ENCODE measurements at regions not wholly inside any gene's neighbourhood (a gene's known extent, or its start where the extent isn't known, plus 50 kb on each side); places are given as distances from the start of the nearest gene placed in this dataset.
"Not testable (repeated sequence)": the region's sequence is repeated elsewhere in the genome, so short reads cannot be mapped to it uniquely, and the experiment has no call there.

DNA sequence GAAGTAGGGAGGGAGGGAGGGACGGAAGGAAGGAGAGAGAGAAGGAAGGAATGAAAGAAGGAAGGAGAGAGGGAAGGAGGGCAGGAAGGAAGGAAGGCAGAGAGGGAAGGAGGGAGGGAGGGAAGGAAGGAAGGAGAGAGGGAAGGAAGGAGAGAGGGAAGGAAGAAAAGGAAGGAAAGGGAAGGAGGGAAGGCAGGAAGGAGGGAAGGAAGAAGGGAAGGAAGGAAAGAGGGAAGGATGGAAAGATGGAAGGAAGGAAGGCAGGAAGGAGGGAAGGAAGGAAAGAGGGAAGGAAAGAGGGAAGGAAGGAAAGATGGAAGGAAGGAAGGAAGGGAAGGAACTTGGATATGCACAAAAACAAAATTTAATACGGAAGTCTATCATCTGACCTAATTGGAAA lies 844.5 kb upstream of the DEFB115 start:
- no peak for DNase-seq (ENCODE audit: low read depth, low spot score)
- H3K4me3 ChIP-seq (replicated peaks in 1 of 3; ENCODE audit: insufficient read depth in 1 of 3, low read depth in 1 of 3, low read length in 3 of 3), result no peak overlapping the region
- H3K27me3 ChIP-seq (ENCODE audit: control insufficient read depth in 2 of 2, insufficient read depth in 2 of 2, low read length in 2 of 2), result no peaks in the 10 kb centered on the region
- H3K9me1 ChIP-seq (replicated peaks; ENCODE audit: control insufficient read depth, extremely low read depth, insufficient read depth, low read length), result no peaks in the 10 kb centered on the region
- no peak for FAIRE-seq
- no peak overlapping the region for H2AFZ ChIP-seq (ENCODE audit: low read depth, low read length)
- no peaks in the 10 kb centered on the region for H3K9me3 ChIP-seq (replicated peaks; ENCODE audit: control insufficient read depth, insufficient read depth, low read length)
- POLR2A ChIA-PET, result no interaction called here
- TF ChIP-seq, protein P1, sequence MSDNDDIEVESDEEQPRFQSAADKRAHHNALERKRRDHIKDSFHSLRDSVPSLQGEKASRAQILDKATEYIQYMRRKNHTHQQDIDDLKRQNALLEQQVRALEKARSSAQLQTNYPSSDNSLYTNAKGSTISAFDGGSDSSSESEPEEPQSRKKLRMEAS (IDR thresholded peaks at IDR 0.05; ENCODE audit: insufficient read depth, insufficient read length), result no peak
- TF ChIP-seq EZH2 (IDR thresholded peaks at IDR 0.05; ENCODE audit: borderline replicate concordance, low read depth, low read length, severe bottlenecking), result no peak
- no peak for TF ChIP-seq GATA2 (IDR thresholded peaks at IDR 0.05; ENCODE audit: insufficient read depth, insufficient read length, low read depth, low read length)
- TF ChIP-seq MYC (IDR thresholded peaks at IDR 0.05; ENCODE audit: low read depth, low read length), result no peak
- TF ChIP-seq POLR2AphosphoS5 (IDR thresholded peaks at IDR 0.05; ENCODE audit: insufficient read depth, low read depth, low read length), result no peak
- TF ChIP-seq, protein P2, sequence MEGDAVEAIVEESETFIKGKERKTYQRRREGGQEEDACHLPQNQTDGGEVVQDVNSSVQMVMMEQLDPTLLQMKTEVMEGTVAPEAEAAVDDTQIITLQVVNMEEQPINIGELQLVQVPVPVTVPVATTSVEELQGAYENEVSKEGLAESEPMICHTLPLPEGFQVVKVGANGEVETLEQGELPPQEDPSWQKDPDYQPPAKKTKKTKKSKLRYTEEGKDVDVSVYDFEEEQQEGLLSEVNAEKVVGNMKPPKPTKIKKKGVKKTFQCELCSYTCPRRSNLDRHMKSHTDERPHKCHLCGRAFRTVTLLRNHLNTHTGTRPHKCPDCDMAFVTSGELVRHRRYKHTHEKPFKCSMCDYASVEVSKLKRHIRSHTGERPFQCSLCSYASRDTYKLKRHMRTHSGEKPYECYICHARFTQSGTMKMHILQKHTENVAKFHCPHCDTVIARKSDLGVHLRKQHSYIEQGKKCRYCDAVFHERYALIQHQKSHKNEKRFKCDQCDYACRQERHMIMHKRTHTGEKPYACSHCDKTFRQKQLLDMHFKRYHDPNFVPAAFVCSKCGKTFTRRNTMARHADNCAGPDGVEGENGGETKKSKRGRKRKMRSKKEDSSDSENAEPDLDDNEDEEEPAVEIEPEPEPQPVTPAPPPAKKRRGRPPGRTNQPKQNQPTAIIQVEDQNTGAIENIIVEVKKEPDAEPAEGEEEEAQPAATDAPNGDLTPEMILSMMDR (IDR thresholded peaks at IDR 0.05; ENCODE audit: extremely low read depth in 1 of 2, insufficient read depth in 1 of 2, low read depth in 1 of 2, low read length in 2 of 2), result no peak
- TF ChIP-seq FOS (IDR thresholded peaks at IDR 0.05; ENCODE audit: borderline replicate concordance, insufficient read depth, low read length), result no peak
- no peak for TF ChIP-seq JUN (IDR thresholded peaks at IDR 0.05; ENCODE audit: borderline replicate concordance, insufficient read depth, insufficient read length, low read depth)
- TF ChIP-seq POLR2A (IDR thresholded peaks at IDR 0.05; ENCODE audit: low read depth, low read length), result no peak
- H3K4me1 ChIP-seq (ENCODE audit: control insufficient read depth, extremely low read depth, insufficient read depth, low read length), result no peaks in the 10 kb centered on the region
- no peaks in the 10 kb centered on the region for H3K79me2 ChIP-seq (ENCODE audit: control insufficient read depth, insufficient read depth, low read length)
- intact Hi-C loops (cut with micrococcal nuclease), result no loop called here
- no peak overlapping the region for H3K9ac ChIP-seq (replicated peaks; ENCODE audit: extremely low read depth, insufficient read depth, low read length)
- dilution Hi-C loops (cut with MboI; ENCODE audit: extremely low pct_ligation_motif_present, low sequenced_read_pairs), result no loop called here
- CTCF ChIA-PET, result no interaction called here
- H4K20me1 ChIP-seq (replicated peaks; ENCODE audit: control insufficient read depth, extremely low read depth, insufficient read depth, low read length), result no peaks in the 10 kb centered on the region
- no peak overlapping the region for H3K27ac ChIP-seq (ENCODE audit: insufficient read depth, low read depth, low read length)
- no peak overlapping the region for H3K4me2 ChIP-seq (ENCODE audit: insufficient read depth, low read length)
- no peaks in the 10 kb centered on the region for H3K36me3 ChIP-seq (ENCODE audit: control insufficient read depth in 2 of 2, extremely low read depth in 1 of 2, insufficient read depth in 2 of 2, low read length in 2 of 2)
- no TSS peak for BruUV-seq (replicated peaks)

GRCh38 chr20:30417387-30417786 lies 840.1 kb upstream of the DEFB115 start:
- H3K79me2 ChIP-seq (ENCODE audit: control insufficient read depth, insufficient read depth, low read length); dilution Hi-C loops (cut with MboI; ENCODE audit: extremely low pct_ligation_motif_present, low sequenced_read_pairs); H4K20me1 ChIP-seq (replicated peaks; ENCODE audit: control insufficient read depth, extremely low read depth, insufficient read depth, low read length); H3K9ac ChIP-seq (replicated peaks; ENCODE audit: extremely low read depth, insufficient read depth, low read length); H3K36me3 ChIP-seq (ENCODE audit: control insufficient read depth in 2 of 2, extremely low read depth in 1 of 2, insufficient read depth in 2 of 2, low read length in 2 of 2); POLR2A ChIA-PET; H2AFZ ChIP-seq (ENCODE audit: low read depth, low read length); H3K9me1 ChIP-seq (replicated peaks; ENCODE audit: control insufficient read depth, extremely low read depth, insufficient read depth, low read length); intact Hi-C loops (cut with micrococcal nuclease); H3K4me2 ChIP-seq (ENCODE audit: insufficient read depth, low read length); FAIRE-seq; H3K4me1 ChIP-seq (ENCODE audit: control insufficient read depth, extremely low read depth, insufficient read depth, low read length); H3K9me3 ChIP-seq (replicated peaks; ENCODE audit: control insufficient read depth, insufficient read depth, low read length); DNase-seq (ENCODE audit: low read depth, low spot score); BruUV-seq (replicated peaks); H3K27ac ChIP-seq (ENCODE audit: insufficient read depth, low read depth, low read length); H3K27me3 ChIP-seq (ENCODE audit: control insufficient read depth in 2 of 2, insufficient read depth in 2 of 2, low read length in 2 of 2); H3K4me3 ChIP-seq (replicated peaks in 1 of 3; ENCODE audit: insufficient read depth in 1 of 3, low read depth in 1 of 3, low read length in 3 of 3); CTCF ChIA-PET: not testable (repeated sequence)

DNA sequence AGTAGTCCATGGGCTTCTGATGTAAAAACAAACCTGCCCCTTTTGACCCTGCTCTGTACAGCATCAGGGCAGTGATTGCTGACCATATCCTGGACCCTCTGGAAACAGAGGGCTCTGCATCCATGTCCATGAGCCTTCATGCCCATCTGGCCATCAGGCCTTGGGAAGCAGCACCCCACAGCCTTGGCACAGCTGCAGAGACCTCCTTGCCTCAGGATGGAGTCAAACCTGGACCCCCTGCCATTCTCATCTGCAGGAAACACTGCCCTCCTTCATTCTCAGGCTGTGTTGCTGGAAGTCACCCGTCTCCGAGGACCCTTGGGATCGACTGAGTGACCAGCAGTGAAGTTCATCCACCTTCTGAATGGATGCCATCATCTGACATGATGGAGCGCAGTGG lies 839.1 kb upstream of the DEFB115 start:
- FAIRE-seq, POLR2A ChIA-PET: not testable (repeated sequence)

More for the DNA sequence above, 839.1 kb upstream of the DEFB115 start:
- H3K9me1 ChIP-seq (replicated peaks; ENCODE audit: control insufficient read depth, extremely low read depth, insufficient read depth, low read length); H3K27me3 ChIP-seq (ENCODE audit: control insufficient read depth in 2 of 2, insufficient read depth in 2 of 2, low read length in 2 of 2); BruUV-seq (replicated peaks); intact Hi-C loops (cut with micrococcal nuclease); H3K4me1 ChIP-seq (ENCODE audit: control insufficient read depth, extremely low read depth, insufficient read depth, low read length); H3K9me3 ChIP-seq (replicated peaks; ENCODE audit: control insufficient read depth, insufficient read depth, low read length); CTCF ChIA-PET; dilution Hi-C loops (cut with MboI; ENCODE audit: extremely low pct_ligation_motif_present, low sequenced_read_pairs); H3K9ac ChIP-seq (replicated peaks; ENCODE audit: extremely low read depth, insufficient read depth, low read length); H3K4me3 ChIP-seq (replicated peaks in 1 of 3; ENCODE audit: insufficient read depth in 1 of 3, low read depth in 1 of 3, low read length in 3 of 3); H3K36me3 ChIP-seq (ENCODE audit: control insufficient read depth in 2 of 2, extremely low read depth in 1 of 2, insufficient read depth in 2 of 2, low read length in 2 of 2); H2AFZ ChIP-seq (ENCODE audit: low read depth, low read length); H3K79me2 ChIP-seq (ENCODE audit: control insufficient read depth, insufficient read depth, low read length); DNase-seq (ENCODE audit: low read depth, low spot score); H4K20me1 ChIP-seq (replicated peaks; ENCODE audit: control insufficient read depth, extremely low read depth, insufficient read depth, low read length); H3K27ac ChIP-seq (ENCODE audit: insufficient read depth, low read depth, low read length); H3K4me2 ChIP-seq (ENCODE audit: insufficient read depth, low read length): not testable (repeated sequence)
